DMS153 (cell line): ENCODE measurements at regions not wholly inside any gene's neighbourhood (a gene's known extent, or its start where the extent isn't known, plus 50 kb on each side); places are given as distances from the start of the nearest gene placed in this dataset.

Experiments used
- DNase-seq: peaks from one replicate; lab custom pipeline; 2025; lab: John Stamatoyannopoulos, UW

DNA sequence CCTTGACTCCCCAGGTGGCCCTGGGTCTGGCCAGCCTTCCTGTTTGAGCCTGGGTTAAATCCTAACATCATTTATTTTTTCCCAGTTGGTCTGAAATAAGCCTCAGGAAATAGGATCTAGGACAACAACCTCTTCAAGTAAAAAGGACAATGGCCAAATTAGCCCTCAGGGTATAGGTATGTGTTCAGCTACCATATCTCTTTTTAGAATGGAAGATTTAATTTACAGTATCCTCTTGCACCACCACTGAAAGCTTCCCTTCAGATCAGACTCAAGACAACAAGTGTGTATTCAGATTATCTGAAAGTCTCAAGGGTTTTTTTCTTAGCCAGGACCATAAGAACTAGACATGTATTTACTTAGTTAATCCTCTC lies 61.6 kb upstream of the CXCR4 start:
- DNase-seq = no peak

DNA sequence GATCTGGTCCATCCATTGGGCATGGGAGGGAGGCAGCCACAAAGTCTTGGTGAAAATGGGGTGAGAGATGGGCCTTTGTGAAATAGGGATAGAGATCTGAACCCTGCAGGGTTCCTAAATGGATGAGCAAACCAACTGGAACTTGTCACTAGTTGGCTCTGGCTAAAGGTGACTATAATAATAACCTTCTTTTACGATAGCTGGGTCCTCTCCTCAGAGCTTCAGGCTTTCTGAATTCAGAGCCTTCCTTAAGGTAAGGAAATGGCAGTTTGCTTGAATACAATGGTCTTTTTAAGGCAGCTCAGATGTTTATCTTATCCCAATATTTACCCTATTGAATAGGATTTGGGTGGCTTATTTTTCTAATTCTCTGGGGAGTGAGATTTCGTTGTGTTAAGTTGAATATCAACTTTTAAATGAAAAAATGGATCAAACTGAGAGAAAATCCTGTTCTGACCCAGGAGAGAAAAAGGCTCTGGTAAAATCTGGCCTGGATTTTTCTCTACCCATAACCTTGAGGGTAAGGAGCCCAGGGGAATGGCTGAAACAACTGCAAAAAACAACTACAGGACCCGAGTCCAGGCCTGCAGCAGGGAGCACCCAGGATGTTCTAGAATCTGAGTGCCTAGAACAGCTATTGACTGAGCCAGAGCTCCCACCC lies 61.1 kb upstream of the CXCR4 start:
- no peak for DNase-seq

DNA sequence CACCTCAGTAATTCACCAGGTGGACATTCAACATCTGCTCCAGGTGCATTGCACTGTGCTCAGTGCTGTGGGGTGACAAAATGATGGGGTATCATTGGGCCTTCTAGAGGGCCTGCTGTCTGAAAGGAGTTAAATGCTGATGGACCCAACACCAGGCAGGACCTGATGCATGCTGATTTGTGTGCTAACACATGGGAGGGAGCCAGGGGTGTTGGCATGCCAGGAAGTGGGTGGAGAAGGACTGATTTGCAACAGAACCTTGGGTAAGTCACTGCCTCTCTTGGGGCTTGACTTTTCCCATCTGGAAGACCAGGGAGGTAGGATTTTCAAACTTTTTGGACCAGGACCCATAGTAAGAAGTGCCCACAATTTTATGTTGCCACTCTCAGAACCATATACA lies 57.9 kb upstream of the CXCR4 start:
- no peak for DNase-seq

DNA sequence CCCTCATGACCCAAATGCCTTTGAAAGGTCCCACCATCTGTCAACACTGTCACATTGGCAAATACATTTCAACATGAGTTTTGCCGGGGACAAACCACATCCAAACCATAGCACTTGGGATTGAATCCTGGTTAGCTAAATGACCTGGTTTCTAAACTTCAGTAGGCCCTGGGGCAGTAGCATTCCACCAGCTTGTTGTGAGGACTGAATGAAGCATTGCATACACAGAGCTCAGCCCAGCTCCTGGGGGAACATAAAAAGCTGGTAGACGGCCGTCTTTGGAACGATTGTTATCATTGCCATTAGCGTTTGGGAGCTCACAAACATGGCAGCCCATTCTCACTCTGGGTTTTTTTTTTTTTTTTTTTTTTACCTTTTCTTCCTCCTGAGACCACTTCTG lies 57.5 kb upstream of the CXCR4 start:
- no peak for DNase-seq

DNA sequence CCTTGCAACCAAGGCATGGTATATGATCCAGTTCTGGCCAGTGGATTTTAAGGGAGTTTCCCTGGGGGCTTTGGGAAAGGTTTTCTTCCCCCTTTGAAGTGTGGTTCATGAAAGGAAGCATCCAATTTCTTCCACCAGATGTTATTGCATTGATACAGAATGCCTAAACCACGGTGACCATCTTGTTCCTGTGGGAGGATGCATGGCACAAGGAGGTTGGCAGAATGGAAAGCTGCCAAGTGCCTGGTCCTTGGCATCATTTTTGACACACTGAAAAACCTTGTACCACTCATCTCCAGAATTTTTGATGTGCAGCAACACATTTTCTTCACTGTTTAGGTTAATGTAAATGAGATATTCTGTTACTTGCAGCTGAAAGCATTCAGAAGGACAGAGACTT lies 55.2 kb upstream of the CXCR4 start:
- DNase-seq = no peak

DNA sequence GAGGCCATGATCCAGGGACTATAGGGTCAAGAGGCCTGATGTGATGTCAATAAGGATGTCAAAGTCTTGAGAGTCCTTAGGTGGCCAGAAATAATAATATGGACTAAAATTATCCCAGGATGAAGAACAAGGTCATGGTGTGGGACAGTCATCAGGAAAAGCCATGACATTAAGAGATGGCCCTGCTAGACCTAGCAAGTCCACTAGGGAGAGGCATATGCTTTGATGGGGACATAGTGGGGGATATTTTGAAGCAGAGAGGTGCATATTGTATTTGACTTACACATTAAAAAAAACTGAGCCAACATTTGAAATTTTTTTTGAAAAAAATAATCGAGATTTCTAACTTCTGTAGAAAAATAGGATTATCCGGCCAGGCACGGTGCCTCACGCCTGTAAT lies 53.3 kb upstream of the CXCR4 start:
- no peak for DNase-seq

DNA sequence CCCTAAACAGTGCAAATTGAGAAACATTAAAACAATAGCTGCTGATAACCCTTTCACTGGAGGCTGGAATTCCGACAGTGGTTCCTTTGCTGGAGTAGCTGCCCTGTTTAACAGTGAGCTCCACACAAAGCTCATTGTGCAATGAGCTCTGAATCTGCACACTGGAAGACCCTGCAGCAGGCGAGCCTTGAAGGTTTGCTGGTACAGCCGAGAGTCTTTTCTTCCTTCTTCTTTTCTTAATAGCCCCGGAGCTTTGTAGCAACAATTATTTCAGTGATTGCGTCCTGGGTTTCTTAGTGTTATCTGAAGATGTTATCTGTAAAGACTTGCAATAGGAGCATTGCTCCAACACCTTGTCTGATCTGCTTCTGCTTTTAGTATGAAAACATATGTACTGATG lies 50.8 kb upstream of the CXCR4 start:
- no peak for DNase-seq

DNA sequence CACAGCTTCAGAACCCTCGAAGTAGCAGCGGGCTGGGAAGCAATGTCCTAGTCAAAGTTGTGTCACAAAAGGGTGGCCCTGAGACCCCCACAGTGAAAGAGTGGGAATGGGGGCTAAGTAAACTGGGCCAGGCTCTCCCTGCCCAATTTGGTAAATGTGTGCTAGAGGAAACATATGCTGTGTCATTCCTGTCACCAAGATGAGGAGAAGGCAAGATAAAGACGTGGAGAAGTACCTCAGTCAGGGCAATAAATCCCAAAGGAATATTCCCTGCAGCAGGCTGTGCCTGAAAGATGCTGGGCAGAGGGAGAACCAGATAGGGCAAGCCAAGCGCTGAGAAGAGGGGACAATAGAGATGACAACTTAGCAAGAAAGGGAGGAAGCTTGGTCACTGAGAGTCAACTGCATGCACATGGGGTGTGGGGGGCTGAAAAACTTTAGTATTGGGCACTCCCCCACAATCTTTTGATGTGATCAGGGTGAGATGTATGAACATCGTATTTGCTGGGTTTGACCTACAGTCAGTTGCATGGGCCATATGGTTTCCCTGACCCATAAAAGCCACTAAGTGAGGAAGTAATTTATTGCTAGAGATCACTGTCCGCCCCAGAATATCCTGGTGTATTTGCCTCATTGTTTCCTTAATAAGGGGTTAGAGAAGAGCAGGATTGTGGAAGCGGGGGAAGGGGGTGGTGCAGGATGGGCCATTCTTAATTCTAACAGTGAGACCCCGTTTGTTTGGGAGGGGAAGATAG lies 49.9 kb upstream of the CXCR4 start:
- DNase-seq = no peak
